Eye (tissue), 1 donor: ENCODE measurements at regions not wholly inside any gene's neighbourhood (a gene's known extent, or its start where the extent isn't known, plus 50 kb on each side); places are given as distances from the start of the nearest gene placed in this dataset.

Experiments
- DNase-seq: peaks from one replicate; pipeline ENCODE4 v3.0.0-alpha.2; 2015

DNA sequence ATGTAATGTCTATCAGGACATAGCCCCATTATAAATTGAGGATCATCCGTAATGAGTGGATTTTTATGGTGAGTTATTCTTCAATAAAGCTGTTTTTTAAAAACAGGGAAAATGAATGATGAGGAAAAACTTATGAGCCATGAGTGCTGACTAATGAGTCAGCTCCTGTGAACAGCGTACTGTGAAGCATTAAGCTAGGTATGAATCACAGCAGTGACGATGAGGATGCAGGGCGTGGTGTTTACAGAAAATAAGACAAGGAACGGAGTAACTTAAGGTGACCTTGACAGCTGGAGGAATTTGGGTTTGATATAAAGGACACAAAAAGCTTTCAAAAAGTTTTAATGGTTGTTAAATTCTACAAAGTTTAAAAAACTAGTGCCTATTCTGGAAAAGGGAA, 96.3 kb downstream of the FOXF2 start:
- no peak for DNase-seq

DNA sequence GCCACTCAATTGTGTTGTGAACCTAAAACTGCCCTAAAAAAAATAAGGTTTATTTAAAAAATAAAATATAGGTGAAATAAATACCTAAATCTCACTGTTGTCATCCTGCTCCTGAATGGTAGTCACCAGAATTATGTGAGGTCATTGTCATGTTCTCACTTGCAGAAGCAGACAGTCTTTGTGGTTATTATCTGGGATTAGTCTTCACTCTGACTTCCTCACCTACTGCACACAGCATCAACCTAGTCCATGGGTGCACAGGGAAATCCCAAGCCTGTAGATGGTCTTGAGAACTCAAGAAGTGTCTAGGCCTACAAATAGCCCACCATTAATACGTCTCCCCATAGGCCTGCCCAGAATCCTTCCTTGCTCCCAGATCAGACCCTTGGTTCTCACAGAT, 97.0 kb downstream of the FOXF2 start:
- no peak for DNase-seq

DNA sequence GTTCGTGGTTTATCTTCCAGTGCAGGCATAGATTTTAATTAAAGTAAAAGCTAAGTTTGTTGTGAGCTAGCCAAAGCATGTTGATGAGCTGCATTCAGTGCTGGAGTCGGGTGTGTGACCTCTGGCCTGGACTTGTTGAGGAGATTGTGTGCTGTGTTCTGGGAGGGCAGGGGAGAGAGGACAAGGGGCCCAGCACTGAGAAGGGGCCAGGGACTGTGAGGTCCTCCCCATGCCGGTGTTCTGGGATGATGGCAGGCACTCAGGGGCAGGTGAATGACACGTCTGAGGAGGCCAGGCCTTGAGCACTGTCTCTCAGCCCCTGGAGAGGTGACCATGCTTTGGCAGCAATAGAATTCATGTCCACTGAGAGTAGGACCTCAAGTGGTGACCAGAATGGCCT, 97.9 kb downstream of the FOXF2 start:
- DNase-seq: no peak

DNA sequence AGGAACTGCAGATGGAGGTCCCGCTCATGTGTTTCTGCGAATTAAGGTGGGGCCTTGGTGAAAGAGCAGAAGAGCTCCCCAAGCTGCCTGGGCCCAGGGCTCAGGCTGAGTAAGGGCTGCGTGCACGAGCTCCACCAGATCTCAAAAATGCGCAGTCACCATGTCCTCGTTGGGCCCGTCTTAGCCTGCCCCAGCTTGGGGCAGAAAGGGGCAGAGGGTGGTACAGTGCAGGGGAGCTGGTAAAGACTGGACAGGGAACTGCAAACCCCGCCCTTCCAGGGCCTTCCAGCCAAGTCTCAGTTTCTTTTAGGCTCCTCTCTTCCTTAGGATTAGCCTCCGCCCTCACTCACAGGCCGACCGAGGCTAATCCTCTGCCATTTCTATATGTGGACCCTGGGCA, 101.6 kb downstream of the FOXF2 start:
- DNase-seq: no peak

DNA sequence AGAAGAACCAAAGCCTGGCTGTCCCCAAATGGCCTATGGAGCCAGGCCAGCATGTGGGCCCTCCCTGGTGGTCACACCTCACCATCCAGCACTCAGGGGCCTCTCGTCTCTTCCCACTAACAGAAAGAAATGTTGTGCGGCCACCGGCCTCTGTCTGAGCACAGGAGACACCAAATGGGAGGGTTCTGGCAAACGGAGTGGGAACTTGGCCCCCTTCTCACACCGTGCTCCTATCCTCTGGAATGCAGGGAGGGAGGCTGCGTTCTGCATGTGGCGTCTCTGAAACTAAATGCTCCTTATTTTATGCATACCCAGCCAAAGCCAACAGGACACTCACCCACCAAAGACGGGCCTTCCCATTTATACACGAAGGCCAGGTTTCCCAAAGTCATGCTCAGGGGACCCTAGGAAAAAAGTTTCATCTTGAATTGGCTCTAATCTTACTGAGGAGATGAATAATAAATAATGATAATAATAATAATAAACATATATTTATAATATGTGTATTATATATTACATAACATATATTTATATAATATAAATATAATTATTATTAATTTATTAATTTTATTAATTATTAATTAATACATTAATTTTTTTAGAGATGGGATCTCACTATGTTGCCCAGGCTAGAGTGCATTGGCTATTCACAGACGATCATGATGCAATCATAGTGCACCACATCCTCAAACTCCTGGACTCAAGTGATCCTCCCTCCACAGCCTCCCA, 102.4 kb downstream of the FOXF2 start:
- DNase-seq: no peak

DNA sequence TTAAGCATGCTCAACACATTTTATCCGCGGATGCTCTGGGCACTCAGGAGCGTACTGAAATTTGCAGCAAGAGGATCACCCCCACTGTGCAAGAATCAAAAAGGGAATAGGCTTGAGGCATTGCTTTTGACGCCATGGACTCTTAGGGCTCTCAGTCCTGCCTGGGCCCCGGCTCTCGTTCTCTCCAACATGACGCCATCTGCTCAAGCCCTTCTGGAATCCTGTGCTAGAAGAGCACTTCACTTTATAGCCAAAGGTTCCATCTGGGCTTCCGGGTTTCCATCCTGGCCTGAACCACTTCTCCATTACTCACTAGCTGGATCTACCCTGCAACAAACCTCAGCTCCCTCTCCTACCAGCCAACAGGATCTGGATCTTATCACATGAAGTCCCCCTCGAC, 105.3 kb downstream of the FOXF2 start:
- no peak for DNase-seq

DNA sequence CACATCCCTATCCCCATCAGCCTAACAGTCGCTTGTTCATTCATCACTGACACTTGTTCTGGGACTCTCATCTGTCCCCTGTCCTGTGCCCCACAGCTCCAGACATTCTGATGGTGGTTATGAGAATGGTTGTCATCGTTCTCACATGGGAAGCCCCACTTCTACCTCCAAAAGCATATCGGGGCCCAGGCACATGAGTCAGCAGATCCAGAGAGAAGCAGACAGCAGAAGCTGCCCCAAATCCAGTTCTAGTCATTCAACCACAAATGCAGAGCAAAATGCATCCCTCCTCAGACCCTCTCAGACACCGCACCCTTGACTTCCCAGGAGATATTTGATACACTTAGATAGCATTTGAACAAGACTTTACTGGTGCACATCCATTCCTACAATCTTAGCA, 106.0 kb downstream of the FOXF2 start:
- no peak for DNase-seq

DNA sequence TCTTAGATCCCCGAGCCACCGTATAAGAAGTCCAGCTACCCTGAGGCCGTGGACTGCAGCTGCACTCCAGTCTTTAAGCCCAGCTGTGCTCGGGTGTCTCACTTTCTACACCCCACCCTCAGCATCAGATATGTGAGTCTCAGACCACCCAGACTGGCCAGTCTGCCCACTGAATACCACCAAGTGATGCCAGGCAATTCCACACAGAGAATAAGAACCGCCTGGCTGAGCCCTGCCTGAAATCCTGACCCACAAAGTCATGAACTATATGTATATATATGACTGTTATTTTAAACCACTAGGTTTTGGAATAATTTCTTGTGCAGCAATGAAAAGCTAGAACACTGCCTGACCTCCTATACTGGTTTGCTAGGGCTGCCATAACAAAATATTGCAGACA, 106.7 kb downstream of the FOXF2 start:
- no peak for DNase-seq

DNA sequence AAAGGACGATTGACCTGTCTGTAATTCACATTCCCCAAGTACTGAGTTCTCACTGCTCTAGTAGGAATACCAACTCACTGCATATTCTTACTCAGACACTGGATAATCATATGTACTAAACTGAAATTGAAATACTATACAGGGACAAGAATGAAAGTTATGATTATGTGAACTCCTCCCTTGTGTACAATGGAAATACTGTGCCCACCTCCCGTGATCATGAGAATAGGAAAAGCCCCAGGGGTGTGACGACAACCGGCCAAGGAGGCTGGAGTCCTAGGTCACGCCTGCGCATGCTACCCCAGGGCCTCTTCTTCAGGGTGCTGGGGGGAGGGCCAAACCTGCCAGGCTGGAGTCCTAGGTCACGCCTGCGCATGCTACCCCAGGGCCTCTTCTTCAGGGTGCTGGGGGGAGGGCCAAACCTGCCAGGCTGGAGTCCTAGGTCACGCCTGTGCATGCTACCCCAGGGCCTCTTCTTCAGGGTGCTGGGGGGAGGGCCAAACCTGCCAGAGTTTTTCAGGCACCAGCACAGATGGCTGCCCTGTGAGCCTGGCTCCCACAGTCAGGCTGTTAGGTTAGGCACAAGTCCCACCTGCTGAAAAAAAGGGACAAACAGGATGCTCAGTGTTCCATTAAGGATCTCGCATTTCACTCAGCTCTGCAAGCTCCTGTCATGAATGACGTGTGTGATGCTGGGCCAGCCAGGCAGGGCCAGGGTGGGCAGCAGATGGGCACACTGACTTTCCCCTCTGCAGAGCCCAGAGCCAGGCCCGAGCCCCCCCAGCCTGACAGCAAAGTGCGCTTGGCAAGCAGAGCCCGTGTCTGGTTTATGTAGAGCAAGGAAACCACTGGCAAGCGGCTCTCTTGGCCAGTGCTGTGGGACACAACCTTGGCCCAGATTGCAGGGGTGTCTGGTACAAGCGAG, 107.7 kb downstream of the FOXF2 start:
- no peak for DNase-seq

DNA sequence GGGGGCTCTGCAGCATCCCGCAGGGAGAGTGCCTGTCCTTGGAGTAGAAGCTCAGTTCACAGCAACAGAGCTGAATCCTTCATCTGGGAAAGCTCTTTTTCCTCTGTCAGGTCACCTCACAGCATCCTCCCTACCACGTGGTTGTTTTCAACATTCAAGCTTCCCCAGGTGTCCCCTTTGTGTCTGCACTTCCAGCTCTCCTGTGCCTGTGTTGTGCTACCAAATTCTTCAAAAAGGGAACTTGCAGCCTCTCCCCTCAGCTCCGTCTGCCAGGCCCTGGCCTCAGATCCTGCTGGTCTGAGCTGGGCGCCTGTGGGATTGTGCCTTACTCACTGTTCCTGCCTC, 108.4 kb downstream of the FOXF2 start:
- no peak for DNase-seq

DNA sequence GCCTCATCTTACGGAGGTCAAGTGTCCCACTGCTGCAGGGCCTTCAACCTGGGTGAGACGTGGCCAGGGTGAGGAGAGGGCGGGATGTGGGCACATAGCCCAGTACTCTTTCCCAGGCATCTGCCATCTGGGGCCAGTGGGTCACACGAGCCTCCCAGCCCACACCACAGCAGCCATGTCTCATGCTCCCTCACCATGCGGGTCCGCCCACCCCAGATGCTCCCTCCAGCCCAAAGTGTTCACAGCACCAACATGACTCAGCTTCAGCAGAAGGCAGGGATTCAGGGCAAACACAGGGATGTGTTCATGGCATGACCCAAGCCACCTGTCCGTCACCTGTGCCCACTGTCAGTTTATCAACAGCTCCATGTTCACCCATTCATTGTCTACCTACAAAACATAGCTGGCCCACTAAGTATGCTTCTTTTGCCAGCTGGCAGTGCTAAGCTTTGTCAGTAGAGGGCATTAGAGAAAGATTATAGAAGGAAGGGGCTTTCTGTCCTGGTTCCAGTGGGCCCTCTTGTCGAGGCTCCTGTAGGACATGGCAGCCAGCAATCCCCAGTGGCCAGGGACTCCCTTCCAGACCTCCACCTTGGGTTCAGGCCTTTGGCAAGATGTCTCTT, 109.2 kb downstream of the FOXF2 start:
- DNase-seq: no peak

DNA sequence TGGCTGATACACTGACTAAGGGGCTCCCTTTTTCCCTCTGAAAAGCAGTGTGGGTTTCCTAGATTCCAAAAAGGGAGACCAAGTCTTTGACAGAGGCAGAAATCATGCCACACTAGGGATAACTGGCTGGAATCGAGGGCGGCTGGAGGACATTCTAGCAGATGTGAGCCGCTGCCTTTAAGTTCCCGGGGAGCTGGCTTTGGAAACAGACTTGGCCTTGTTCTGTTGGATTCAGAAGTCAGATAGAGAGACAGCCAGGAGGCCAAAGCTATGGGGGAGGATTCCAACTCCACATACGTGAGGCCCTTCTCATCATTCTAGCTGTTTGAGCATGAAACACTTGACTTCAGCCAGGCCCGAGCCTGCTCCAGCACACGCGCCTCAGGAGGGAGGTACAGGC, 109.9 kb upstream of the FOXC1 start:
- DNase-seq: no peak

DNA sequence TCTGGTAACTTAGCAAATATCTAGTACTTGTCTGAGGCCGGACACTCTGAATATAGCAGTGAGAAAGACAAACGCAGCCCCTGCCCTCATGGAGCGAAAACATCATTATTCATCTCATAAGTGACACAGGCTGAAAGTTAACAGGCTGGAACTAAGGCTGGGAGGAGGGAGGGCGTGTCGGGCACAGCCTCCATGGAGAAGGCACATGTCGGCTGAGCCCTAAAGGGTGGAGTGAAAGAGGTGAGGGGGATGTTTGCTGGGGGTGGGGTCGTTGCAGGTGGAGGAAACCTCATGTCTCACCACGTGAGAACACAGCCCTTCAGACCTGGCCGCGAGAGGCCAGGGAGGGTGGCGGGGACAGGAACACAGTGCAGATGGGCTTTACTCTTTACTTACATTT, 108.8 kb upstream of the FOXC1 start:
- DNase-seq: no peak

DNA sequence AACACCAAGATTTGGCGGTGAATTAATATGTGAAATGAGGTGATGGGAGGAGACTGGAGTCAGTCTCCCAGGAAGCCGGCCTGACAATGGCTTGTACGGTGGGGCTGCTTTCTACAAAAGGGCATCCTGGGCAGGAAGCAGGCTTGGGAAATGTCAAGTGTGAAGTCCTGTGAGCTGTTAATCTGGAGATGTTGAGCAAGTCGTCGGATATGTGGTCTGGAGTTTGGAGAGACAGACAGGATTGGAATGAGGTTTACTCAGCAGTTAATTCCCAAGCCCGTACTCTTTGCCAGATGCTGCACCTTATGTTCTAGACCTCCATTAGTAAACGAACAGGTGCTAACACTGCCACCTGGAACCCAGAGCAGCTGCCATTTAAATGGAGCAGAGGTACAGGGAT, 107.7 kb upstream of the FOXC1 start:
- no peak for DNase-seq

DNA sequence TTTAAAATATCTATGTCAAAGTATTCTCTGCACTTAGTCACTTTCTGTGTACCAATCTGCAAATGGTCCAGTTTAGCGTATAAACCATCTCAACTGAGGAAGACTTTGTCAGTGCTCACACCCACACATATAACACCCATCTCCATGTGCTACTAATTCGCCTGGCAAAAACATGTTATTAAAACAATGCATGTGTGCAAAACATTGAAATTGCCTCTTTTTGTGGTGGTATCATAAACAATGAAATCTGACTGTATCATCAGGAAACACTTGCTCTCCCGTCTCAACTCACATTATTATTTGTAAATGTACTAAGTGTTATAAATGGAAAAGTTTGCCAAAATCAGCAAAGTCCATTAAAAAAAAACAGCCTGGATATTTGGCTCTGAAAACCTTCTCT, 105.9 kb upstream of the FOXC1 start:
- no peak for DNase-seq

DNA sequence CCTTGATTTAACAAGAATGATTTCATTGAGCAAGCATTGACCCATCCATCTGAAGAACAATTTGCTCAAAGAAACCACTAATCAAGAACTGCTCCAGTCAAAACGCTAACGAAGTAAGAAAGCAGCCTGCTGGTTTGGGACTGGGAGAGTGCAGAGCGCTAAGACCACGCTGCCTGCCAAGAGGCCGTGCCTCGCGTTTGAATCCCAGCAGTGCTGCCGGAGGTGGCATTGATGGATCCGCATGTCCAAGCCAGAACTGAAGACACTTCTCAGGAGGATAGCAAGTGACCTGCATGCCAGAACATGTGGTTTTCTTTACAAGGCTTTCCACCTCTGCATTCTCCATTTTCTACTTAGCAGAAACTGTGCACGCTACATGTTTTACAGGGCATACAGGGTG, 105.2 kb upstream of the FOXC1 start:
- peak; percentile 30 for DNase-seq

DNA sequence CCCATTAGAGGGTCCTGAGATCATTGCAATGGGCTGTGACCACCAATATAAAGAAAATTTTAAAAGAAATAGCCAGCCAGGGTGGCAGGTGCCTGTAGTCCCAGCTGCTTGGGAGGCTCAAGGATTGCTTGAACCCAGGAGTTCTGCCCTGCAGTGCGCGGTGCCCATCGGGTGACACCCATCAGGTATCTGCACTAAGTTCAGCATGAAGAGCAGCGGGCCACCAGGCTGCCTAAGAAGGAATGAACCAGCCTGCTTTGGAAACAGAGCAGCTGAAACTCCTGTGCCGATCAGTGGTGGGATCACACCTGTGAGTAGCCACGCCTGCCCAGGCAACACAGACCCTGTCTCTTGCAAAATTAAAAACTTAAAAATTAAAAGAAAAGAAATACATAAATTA, 102.5 kb upstream of the FOXC1 start:
- no peak for DNase-seq

DNA sequence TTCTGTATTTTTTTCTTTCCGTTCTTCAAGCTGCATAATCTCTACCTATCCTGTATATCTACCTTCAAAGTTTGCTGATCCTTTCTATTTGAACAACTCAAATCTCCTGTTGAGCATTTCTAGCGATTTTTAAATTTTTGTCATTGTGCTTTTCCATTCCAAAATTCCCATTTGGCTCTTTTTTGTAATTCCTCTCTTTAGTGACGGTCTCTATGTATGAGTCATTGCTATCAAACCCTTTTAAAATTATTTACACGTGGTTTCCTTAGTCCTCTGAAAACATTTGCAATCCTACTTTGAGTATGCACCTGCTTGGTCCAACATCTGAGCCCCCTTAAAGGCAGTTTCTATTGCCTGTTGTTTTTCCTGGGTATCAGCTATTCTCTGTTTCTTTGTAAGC, 100.5 kb upstream of the FOXC1 start:
- DNase-seq: no peak

DNA sequence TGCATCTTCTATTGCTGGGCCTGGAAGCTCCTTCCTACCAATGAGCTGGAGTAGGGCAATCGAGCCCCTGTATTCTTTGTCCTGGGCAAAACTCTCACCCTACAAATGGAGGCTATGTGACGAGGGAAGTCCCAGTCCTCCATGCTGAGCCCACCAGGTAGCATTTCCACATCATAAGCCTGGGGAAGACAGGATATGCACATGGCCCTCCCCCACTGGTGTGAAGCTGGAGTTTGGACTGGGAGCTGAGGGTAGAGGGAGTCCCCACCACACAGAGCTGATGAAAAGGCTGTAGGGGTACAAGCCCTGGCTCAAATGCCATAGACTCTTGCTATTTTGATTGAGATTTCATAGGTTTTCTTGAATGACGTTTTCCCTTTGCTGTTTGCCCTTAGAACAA, 99.5 kb upstream of the FOXC1 start:
- DNase-seq: no peak

DNA sequence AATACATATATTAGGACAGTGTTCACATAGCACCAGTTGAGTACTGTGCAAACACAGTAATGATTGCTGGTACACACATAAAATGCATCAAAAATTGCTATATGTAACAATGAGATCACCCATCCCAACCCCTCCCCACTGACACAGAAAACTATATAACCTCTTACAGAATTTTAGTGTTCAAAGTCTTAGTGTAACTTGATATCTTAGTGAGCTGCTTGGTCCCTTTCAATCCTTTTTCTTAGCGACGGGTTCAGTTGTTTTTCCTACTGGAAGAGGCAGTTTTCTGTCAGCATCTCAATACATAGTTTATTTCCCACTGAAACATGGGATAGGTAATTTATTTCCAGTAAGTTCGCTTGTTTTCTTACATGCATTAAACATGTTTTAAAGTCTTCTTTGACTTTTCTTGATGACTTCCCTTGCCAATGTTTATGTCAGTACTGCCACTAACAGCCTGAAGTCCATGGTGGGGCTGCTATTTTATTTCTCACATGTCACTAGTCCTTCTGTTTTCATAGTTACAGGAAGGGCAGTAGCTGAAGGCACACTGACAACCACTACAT, 96.4 kb upstream of the FOXC1 start:
- no peak for DNase-seq

DNA sequence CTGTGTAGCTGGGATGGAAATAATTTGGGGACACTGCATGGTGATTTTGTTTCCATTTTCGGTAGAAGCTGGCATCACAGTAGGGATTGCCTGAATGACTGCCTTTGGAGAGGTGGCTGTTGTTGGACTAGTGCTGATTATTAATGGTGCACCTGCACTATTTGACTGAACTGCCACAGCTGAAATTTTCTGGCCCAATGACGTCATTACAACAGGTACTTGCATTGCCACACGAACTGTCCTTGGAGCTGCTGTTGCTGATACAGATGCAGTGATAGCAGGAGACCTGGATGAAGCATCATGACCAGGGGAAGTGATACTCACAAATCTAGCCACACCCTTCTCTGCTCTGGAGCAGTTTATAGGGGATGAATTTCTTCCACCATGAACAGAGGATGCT, 95.6 kb upstream of the FOXC1 start:
- DNase-seq: no peak

DNA sequence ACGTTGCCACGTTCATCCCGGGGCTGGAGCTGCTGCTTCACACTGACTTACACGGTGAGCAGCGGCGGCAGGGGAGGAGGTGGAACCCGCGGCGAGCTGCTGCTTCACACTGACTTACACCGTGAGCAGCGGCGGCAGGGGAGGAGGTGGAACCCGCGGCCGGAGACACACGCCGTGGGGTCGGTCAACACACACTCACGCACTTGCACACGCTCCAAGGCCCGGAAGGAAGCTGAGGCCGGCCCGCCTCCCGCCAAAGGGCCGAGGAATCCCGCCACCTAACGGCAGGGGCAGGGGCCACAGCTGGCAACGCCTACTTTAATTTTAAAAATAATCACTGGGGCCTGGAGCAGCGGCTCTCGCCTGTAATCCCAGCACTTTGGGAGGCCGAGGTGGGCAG, 94.4 kb upstream of the FOXC1 start:
- DNase-seq: no peak

DNA sequence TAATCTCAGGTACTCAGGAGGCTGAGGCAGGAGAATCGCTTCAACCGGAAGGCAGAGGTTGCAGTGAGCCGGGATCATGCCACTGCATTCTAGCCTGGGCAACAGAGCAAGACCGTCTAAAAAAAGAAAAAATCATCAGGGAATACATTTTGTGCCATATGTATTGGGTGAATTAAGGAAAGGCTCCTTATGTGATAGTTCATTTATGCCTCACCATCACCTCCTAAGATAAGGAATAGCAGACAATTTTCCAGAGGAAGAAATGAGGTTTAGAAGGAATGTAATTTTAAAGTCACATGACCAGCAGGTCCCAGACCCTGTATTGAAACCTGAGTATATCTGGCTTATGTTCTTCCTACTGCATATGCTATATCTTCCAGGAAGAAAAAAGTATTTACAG, 93.9 kb upstream of the FOXC1 start:
- DNase-seq: no peak
